Peyer's patch (tissue), 4 donors: ENCODE measurements at regions not wholly inside any gene's neighbourhood (a gene's known extent, or its start where the extent isn't known, plus 50 kb on each side); places are given as distances from the start of the nearest gene placed in this dataset.

Experiments
- CTCF ChIP-seq, 6 experiments: fragments of 450-650 bp in 4 of 6; fragments of 200-600 bp in 2 of 6; sonication (generic) in 1 of 6; IDR thresholded peaks; one replicate each; pipeline ENCODE4 v1.5.1; 2017 to 2019; ENCODE audit warnings: antibody characterized with exemption in 6 of 6, mild to moderate bottlenecking in 3 of 6, moderate library complexity in 1 of 6
- POLR2A ChIP-seq, 2 donors: fragments of 450-650 bp; IDR thresholded peaks; one replicate each; pipeline ENCODE4 v1.5.1; 2017; ENCODE audit warnings: antibody characterized with exemption in 2 of 2, mild to moderate bottlenecking in 2 of 2, moderate library complexity in 2 of 2

DNA sequence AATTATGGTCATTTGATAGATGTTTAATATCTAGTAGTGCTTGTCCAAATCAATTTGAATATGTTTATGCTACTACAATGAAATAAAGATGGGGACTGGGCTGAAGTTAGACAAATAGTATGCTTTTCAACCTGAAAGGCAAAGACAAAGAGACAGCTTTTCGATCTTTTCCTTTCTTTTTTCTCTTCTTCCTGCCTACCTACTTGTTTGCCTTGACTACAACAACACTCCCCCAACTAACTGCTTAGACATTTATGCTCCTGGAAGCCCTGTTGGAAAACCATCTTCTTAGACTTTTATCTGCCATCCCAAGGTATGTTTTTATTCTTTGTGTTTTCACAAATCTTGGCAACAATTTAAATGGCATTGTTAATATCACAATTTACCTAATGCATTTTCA, 374.4 kb upstream of the DDI1 start:
- TF ChIP-seq CTCF (IDR thresholded peaks at IDR 0.05) = no peak
- TF ChIP-seq POLR2A (IDR thresholded peaks at IDR 0.05) = no peak
